ENCODE measurements at regions not wholly inside any gene's neighbourhood (a gene's known extent, or its start where the extent isn't known, plus 50 kb on each side); places are given as distances from the start of the nearest gene placed in this dataset.

- TF ChIP-seq, protein P1, sequence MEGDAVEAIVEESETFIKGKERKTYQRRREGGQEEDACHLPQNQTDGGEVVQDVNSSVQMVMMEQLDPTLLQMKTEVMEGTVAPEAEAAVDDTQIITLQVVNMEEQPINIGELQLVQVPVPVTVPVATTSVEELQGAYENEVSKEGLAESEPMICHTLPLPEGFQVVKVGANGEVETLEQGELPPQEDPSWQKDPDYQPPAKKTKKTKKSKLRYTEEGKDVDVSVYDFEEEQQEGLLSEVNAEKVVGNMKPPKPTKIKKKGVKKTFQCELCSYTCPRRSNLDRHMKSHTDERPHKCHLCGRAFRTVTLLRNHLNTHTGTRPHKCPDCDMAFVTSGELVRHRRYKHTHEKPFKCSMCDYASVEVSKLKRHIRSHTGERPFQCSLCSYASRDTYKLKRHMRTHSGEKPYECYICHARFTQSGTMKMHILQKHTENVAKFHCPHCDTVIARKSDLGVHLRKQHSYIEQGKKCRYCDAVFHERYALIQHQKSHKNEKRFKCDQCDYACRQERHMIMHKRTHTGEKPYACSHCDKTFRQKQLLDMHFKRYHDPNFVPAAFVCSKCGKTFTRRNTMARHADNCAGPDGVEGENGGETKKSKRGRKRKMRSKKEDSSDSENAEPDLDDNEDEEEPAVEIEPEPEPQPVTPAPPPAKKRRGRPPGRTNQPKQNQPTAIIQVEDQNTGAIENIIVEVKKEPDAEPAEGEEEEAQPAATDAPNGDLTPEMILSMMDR (conservative IDR thresholded peaks at IDR 0.05) = no peak
- TF ChIP-seq EZH2 (IDR thresholded peaks at IDR 0.05; ENCODE audit: low read depth) = no peak
Observed at GRCh38 chr6:19181211-19181610, 656.0 kb upstream of the ID4 start.

Measured in PC-9 (cell line).